ENCODE measurements at regions not wholly inside any gene's neighbourhood (a gene's known extent, or its start where the extent isn't known, plus 50 kb on each side); places are given as distances from the start of the nearest gene placed in this dataset.
"Not testable (repeated sequence)": the region's sequence is repeated elsewhere in the genome, so short reads cannot be mapped to it uniquely, and the experiment has no call there.

GRCh38 chr13:61531383-61532065 lies 115.9 kb upstream of the PCDH20 start:
- no peak for DNase-seq (ENCODE audit: low read depth in 4 of 4, low spot score in 3 of 4)

GRCh38 chr13:61519214-61519613 lies 103.6 kb upstream of the PCDH20 start:
- not testable (repeated sequence) for DNase-seq (ENCODE audit: low read depth in 4 of 4, low spot score in 3 of 4)

- DNase-seq (ENCODE audit: low read depth in 4 of 4, low spot score in 3 of 4) = no peak
Measured at GRCh38 chr13:61508936-61509335, 93.3 kb upstream of the PCDH20 start.

- no peak for DNase-seq (ENCODE audit: low read depth in 4 of 4, low spot score in 3 of 4)
Measured at GRCh38 chr13:61500176-61500575, 84.5 kb upstream of the PCDH20 start.

GRCh38 chr13:61495648-61496047 lies 80.0 kb upstream of the PCDH20 start:
- DNase-seq (ENCODE audit: low read depth in 4 of 4, low spot score in 3 of 4) = no peak

- not testable (repeated sequence) for DNase-seq (ENCODE audit: low read depth in 4 of 4, low spot score in 3 of 4)
Measured at GRCh38 chr13:61493556-61493955, 77.9 kb upstream of the PCDH20 start.

DNA sequence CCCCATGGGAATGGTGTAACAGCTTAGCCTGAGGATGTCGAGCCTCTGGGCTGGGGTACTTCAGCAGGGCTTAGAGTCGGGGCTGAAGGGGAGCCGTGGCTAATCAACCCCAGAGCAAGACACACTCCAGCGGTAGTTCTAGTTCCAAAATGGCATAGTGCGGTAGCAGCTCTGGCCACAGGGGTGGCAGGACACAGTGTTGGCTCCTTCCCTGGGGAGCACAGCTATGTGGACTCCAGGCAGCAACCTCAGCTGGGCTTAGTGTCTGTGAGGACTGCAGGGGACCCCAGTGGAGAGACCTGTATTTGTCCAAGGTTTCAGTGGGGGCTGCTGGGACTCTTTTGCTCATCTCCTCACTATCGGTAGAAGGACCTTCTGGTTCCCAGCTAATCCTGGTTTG lies 70.8 kb upstream of the PCDH20 start:
- no peak for DNase-seq (ENCODE audit: low read depth in 4 of 4, low spot score in 3 of 4)

- no peak for DNase-seq (ENCODE audit: low read depth in 4 of 4, low spot score in 3 of 4)
Measured at GRCh38 chr13:61485128-61485765, 69.6 kb upstream of the PCDH20 start.

DNA sequence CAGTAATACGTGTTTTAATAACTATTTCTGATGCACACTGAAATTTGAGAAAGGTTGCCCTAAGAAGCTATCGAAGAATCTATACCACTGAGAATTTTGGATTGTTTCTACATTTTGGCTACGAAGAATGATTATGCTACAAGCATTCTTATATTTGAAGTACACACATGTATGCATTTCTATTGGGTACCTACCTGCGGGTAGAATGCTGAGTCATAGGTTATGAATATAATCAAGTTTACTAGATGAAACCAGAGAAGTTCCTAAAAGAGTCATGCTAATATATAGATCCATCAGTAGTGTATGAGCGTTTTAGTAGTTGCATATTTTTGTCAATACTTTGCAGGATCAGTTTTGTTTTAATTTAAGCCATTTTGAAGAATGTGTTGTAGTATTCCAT lies 62.0 kb upstream of the PCDH20 start:
- no peak for DNase-seq (ENCODE audit: low read depth in 4 of 4, low spot score in 3 of 4)

DNA sequence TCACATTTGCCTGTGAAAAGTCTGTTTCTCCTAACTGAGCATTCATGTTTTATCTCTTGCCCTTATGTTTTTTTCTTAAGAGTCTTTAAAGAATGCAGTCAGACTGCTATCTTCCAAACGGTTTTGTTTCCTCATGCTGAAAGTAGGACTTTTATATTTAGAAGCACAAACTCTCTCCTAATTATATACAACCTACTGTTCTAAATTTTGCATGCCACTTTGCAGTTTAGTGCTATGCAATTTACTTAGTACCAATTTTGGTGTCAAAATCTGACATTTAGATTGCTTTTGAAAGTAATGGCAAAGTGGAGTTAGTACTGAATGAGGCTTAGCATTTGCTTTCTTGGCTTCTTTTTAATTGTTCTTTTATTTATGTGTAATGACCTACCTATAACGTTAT lies 55.1 kb upstream of the PCDH20 start:
- DNase-seq (ENCODE audit: low read depth in 4 of 4, low spot score in 3 of 4) = no peak

- DNase-seq (ENCODE audit: low read depth in 4 of 4, low spot score in 3 of 4) = no peak
Measured at GRCh38 chr13:61466280-61466679, 50.6 kb upstream of the PCDH20 start.

All from right renal pelvis (tissue), 4 donors.